NB4 (cell line): ENCODE measurements at regions not wholly inside any gene's neighbourhood (a gene's known extent, or its start where the extent isn't known, plus 50 kb on each side); places are given as distances from the start of the nearest gene placed in this dataset.

Experiments used
- POLR2A ChIP-seq: IDR thresholded peaks from 2 replicates; pipeline ENCODE4 v1.6.1; 2011; ENCODE audit warnings: mild to moderate bottlenecking; ENCODE audit not compliant: insufficient read length; ENCODE audit errors: extremely low read depth
- TF ChIP-seq, protein P1 (sequence below): IDR thresholded peaks from one replicate; pipeline ENCODE4 v1.5.1; 2012; ENCODE audit warnings: low read depth, low read length

DNA sequence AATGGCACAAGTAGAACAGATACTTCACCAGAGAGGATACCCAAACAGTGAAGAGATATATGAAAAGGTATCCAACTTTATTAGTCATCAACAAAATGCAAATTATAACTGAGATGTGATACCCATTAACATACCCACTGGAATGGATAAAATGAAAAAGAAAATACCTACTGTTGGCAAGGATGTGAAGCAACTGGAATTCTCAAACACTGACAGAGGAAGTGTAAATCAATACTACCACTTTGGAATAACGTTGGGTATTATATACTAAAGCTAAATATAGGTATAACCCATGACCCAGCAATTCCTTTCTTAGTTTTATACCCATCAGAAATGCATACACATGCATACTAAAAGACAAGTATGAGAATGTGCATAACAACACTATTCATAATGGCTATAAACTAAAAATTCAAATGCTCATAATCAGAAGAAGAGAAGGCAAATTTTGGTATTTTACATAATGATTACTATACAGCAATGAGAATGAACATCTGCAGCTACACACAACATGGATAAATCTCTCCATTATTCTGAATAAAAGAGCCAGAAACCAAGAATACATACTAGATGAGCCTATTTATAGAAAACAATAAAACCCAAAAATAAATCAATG, 80.6 kb downstream of the RPL27A start:
- TF ChIP-seq, protein P1, sequence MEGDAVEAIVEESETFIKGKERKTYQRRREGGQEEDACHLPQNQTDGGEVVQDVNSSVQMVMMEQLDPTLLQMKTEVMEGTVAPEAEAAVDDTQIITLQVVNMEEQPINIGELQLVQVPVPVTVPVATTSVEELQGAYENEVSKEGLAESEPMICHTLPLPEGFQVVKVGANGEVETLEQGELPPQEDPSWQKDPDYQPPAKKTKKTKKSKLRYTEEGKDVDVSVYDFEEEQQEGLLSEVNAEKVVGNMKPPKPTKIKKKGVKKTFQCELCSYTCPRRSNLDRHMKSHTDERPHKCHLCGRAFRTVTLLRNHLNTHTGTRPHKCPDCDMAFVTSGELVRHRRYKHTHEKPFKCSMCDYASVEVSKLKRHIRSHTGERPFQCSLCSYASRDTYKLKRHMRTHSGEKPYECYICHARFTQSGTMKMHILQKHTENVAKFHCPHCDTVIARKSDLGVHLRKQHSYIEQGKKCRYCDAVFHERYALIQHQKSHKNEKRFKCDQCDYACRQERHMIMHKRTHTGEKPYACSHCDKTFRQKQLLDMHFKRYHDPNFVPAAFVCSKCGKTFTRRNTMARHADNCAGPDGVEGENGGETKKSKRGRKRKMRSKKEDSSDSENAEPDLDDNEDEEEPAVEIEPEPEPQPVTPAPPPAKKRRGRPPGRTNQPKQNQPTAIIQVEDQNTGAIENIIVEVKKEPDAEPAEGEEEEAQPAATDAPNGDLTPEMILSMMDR: no peak
- no peak for TF ChIP-seq POLR2A
